H1 (cell line): ENCODE measurements at regions not wholly inside any gene's neighbourhood (a gene's known extent, or its start where the extent isn't known, plus 50 kb on each side); places are given as distances from the start of the nearest gene placed in this dataset.

Experiments used
- EP300 ChIP-seq, 2 experiments: IDR thresholded peaks; 1 replicate in 1 of 2; 2 replicates in 1 of 2; pipeline ENCODE4 v1.6.1; 2011 to 2012; ENCODE audit warnings: low read depth in 2 of 2, low read length in 2 of 2, mild to moderate bottlenecking in 2 of 2, borderline replicate concordance in 1 of 2, inconsistent platforms in 1 of 2, moderate library complexity in 1 of 2
- RXRA ChIP-seq: IDR thresholded peaks from 2 replicates; pipeline ENCODE4 v1.6.1; 2011; ENCODE audit warnings: low read depth, mild to moderate bottlenecking, low read length, moderate library complexity; ENCODE audit not compliant: insufficient read depth

GRCh38 chr1:187481581-187482148, 652.9 kb downstream of the PLA2G4A start (continued):
- TF ChIP-seq EP300 (IDR thresholded peaks at IDR 0.05; ENCODE audit: borderline replicate concordance in 1 of 2, low read depth in 2 of 2, low read length in 2 of 2) (no peak), RXRA (no peak)
